Fibroblast of villous mesenchyme (primary cell): ENCODE measurements at regions not wholly inside any gene's neighbourhood (a gene's known extent, or its start where the extent isn't known, plus 50 kb on each side); places are given as distances from the start of the nearest gene placed in this dataset.

ENCODE experiments used
- DNase-seq: peaks from one replicate; pipeline ENCODE4 v3.0.0-alpha.2; 2010; ENCODE audit warnings: low read depth
- H3K4me3 ChIP-seq: 2 replicates; pipeline ENCODE4 v1.5.1; 2011; ENCODE audit warnings: low read depth, mild to moderate bottlenecking, low read length
- TF ChIP-seq, protein P1 (sequence below): IDR thresholded peaks from 2 replicates; pipeline ENCODE4 v1.5.1; 2012; ENCODE audit warnings: low read depth, mild to moderate bottlenecking, low read length; ENCODE audit not compliant: insufficient read depth

DNA sequence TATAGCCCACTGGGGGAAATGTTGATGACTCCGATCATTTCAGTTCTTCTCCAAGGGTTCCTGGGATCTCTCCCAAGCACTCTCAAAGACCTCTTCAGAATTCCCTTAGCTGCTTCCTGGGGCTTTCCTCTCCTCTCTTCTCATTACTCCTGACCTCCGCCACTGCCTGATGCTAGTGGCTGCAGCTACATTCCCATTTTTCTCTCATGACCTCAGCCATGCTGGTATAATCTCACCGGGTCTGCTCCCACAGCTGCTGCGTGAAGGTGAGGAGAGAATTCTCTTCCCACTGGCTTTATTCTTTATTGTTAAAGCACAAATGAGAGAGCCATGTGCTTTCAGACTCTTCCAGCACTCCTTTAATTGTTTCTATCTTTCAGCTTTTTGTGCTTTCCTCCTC lies 312.0 kb upstream of the ETAA1 start:
- TF ChIP-seq, protein P1, sequence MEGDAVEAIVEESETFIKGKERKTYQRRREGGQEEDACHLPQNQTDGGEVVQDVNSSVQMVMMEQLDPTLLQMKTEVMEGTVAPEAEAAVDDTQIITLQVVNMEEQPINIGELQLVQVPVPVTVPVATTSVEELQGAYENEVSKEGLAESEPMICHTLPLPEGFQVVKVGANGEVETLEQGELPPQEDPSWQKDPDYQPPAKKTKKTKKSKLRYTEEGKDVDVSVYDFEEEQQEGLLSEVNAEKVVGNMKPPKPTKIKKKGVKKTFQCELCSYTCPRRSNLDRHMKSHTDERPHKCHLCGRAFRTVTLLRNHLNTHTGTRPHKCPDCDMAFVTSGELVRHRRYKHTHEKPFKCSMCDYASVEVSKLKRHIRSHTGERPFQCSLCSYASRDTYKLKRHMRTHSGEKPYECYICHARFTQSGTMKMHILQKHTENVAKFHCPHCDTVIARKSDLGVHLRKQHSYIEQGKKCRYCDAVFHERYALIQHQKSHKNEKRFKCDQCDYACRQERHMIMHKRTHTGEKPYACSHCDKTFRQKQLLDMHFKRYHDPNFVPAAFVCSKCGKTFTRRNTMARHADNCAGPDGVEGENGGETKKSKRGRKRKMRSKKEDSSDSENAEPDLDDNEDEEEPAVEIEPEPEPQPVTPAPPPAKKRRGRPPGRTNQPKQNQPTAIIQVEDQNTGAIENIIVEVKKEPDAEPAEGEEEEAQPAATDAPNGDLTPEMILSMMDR = no peak
- DNase-seq = no peak
- no peak overlapping the region for H3K4me3 ChIP-seq

DNA sequence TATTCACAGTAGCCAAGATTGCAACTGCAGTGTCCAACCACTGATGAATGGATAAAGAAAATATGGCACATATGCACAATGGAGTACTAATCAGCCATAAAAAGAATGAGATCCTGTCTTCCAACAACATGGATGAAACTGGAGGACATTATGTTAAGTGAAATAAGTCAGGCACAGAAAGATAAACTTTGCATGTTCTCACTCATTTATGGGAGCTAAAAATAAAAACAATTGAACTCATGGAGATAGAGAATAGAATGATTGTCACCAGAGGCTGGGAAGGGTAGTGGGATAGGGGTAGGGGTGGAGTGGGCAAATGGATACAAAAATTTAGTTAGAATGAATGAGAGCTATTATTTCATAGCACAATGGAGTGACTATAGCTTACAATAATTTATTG lies 305.5 kb upstream of the ETAA1 start:
- DNase-seq = no peak
- TF ChIP-seq, protein P1 = no peak
- H3K4me3 ChIP-seq = no peak overlapping the region

DNA sequence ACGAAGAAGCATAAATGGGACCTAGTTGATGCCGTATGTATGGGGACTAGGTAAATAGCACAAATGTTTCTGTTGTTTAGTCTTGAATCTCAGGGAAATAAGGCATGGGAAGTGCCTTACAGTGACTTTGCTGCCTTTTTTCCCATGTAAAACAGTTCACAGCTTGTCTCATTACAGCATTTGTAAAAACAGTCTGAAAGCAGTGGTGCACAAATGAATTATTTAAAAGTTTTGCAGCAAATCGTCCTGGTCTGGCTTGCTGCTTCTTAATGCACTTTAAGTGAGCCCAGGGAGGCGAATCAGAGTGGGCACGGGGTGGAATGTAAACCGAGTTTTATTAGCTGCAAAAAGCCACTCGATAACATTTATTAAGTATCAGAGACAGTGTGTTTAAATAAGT lies 302.0 kb upstream of the ETAA1 start:
- H3K4me3 ChIP-seq = no peak overlapping the region
- no peak for DNase-seq
- TF ChIP-seq, protein P1 = no peak

DNA sequence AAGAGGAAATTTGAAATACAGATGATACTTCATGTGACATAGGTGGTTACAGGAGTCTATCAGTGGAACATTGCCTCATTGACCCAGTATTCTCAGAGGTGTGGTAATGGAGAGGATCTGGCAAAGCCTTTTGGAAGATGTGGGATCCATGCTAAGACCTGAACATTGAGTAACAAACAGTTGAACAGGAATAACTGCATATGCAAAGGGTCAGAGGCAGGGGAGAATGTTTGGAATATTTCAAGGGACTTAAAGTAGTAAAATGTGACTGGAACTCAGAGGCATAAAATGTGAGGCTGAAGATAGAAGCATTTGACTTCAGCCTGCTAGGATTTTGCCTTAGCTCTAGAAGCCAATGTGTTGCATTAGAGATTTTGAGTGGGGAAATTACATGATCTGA lies 300.2 kb upstream of the ETAA1 start:
- peak; percentile 31 for DNase-seq
- H3K4me3 ChIP-seq = no peak overlapping the region
- TF ChIP-seq, protein P1 = no peak

DNA sequence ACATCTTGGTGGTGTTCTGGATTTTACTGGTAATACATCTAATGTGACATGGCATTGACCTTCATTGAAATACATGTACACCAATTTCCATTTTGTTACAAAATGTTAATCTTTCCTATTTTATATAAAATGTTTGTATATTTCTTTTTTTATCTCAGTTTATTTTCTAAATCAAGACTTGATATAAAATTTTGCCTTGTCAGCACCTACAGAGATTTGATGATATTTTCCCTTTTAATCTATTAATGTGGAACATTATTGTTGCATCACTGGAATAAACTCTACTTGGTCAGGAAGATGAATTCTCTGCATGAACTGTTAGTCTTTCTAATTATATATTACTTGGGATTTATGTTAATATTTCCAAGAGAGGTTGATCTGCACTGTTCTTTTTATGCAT lies 294.0 kb upstream of the ETAA1 start:
- TF ChIP-seq, protein P1 = no peak
- no peak for DNase-seq
- no peak overlapping the region for H3K4me3 ChIP-seq

DNA sequence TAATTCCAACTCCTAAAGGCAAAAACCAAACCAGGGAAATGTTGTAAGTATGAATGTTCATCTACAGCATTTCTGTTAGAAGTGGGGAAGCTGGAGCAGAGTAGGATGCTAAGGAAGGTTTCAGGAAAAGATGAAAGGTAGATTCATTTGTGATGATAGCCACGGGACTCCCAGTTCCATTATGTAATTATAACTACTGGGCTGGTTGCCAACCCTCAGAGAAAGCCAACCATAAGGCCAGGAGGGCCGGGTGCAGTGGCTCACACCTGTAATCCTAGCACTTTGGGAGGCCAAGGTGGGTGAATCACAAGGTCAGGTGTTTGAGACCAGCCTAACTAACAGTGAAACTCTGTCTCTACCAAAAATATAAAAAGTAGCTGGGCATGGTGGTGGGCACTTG lies 288.9 kb upstream of the ETAA1 start:
- TF ChIP-seq, protein P1 = no peak
- no peak for DNase-seq
- H3K4me3 ChIP-seq = no peak overlapping the region

DNA sequence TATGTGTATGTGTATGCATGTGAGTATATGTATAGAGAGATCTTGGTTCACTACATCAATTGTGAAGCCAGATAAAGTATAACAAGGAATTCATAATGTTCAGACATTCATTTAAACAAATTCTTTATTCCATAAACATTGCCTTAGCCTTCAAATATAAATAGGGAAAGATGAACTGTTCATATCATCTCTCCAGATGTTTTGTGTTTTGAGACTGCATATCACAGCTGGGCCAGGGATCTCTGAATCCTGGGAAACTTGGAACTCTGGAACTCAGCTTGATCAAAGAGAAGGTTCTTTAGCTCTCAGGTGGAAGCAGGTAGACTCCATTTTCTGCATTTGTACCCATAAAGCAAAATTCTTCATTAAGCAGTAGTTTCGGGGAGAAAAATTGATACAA lies 272.6 kb upstream of the ETAA1 start:
- no peak overlapping the region for H3K4me3 ChIP-seq
- DNase-seq = no peak
- TF ChIP-seq, protein P1 = no peak
